Left kidney (tissue), 1 donor: ENCODE measurements at regions not wholly inside any gene's neighbourhood (a gene's known extent, or its start where the extent isn't known, plus 50 kb on each side); places are given as distances from the start of the nearest gene placed in this dataset.

Source experiments
- DNase-seq: peaks from one replicate; pipeline ENCODE4 v3.0.0-alpha.2; 2013

DNA sequence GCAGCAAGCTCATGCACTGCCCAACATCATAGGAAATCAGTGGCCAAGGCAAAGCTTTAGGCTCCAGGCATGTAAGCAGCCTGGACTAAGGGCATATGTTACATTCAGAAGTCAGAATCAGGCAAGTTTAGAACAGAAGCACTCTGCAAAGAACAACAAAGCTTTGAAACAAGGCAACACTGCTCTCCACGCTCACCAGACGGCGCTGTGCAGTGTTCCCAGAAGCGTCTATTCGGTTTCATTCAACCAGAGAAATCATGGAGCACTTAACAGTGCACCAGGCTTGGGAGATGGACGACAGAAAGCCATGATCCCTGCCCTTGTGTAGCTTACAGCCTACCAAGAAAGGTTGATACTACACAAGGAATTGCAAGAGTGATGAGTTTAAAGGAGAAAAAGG is 555.8 kb downstream of the BUD13 start:
- peak; percentile 46 for DNase-seq

DNA sequence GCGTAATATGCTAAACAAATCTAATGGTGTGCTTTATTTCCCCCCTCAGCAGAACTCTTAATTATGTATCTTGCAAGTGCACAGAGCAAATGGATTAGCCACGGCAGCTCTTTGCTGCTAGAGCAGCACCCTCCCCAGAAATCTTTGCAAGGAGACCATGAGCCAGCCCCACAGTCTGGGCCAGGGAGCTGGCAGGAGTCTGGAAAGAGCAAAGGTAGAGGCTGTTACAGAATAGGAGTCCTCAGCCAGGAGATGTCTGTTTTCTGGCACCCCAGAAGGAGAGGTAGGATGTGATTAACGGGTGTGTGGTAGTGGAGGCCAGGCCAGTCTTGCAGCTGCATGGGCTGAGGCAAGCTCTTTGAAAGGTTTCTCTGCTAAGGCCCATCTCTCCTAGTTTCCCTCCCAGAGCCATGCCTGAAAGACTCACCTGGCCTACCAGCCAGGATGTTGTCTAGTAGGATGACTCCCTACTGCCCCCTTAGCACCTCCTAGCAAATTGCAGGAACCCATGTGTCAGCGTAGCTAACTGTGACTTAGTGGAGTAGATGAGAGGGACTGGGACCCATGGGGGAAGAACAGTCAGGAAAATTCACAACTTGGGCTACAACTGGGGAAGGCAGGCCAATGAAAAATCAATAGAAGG is 557.2 kb downstream of the BUD13 start:
- no peak for DNase-seq

DNA sequence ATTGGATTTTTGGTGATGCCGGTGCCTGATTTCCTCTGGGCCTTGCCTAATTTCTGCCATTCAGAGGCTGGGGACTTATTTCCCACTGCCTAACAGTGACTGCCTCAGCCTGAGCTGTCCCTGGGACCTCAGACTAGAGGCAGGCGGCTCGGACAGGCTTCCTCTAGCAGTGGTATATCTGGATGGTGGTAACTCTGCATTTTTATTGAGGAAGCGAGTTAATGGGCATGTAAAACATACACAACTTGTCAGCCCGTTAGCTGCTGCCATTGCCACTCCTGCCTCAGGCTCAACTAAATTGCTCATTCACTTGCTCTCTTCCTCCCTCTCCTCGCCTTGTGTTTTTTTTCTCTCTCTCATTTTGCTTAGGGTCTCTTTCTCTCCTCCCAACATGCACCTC is 561.6 kb downstream of the BUD13 start:
- no peak for DNase-seq

DNA sequence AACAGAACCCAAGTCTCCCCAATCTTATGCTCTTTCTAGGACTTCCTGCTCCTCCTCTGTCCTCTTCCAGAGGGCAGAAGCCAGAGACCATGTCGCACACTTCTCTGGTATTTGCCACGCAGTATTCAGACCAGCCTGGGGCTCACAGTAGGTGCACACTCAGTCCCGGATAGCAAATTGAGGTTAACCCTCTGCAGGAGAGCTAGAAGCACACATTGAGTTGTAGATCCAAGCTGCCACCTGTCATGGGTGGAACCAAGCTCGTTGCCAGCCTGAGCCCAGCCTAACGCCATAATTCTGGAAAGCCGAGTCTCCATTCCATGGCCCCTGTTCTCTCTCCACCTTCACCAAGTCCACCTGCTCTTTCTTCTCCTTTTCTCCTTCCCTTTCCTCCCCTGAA is 562.1 kb downstream of the BUD13 start:
- DNase-seq, result no peak

DNA sequence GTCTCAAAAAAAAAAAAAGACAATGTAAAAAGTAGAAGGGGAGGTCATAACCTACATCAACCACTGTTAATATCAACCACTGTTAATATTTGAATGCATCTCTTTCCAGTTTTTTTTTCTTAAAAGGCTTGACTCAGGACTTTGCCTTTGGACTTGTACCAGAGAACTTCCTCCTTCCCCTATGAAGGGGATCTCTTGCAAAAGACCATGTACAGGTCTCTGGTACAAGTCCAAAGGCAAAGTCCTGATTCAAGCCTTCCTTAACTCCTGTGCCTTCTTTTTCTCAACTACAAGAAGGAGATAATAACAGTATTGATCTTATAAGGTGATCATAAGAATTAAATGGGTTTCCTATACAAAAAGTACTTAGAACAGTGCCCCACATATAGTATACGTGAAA is 563.5 kb downstream of the BUD13 start:
- no peak for DNase-seq

- no peak for DNase-seq
Measured at GRCh38 chr11:116207421-116208141, 565.2 kb downstream of the BUD13 start.

DNA sequence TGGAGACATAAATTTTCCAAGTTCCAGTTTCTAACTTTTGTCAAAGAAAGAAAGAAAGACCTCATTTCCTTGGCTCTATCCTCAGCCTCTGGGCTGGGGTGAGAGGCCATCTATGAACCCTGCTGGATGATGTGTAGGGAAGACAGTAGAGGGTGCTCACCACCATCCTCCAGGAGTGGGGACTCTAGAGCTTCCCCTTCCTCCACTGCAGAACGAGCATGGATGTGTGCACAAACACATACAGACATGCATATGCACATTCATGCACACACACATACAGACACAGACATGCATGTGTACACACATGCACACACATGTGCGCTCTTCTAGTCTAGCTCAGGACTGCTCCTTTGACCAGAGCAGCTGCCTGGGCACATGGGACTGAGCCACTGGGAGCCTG is 565.8 kb downstream of the BUD13 start:
- no peak for DNase-seq

- no peak for DNase-seq
Measured at GRCh38 chr11:116202922-116203321, 569.9 kb downstream of the BUD13 start.

- DNase-seq, result no peak
Measured at GRCh38 chr11:116200564-116200963, 572.2 kb downstream of the BUD13 start.

DNA sequence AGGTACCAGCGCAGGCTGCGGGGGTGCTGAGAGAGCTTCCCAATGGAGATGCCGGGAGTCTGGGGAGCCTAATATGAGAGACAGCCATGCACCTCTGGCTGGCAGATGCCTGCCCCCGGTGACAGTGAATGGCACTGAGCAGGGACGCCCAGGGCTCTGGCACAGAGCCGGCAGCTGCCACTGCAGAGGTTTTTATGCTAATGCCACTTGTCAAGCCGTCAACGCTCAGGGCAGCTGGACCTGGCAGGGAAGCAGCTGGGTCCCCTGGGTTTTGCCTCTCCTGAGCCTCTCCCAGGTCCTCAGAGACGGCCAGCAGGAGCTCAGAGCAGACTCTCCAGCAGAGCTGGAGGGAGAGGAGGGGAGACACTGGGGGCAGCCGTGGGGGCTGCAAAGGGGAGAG is 573.6 kb downstream of the BUD13 start:
- no peak for DNase-seq

GRCh38 chr11:116194156-116194904 is 578.5 kb downstream of the BUD13 start:
- DNase-seq, result no peak

- DNase-seq, result peak; percentile 86
Measured at GRCh38 chr11:116193321-116194131, 579.3 kb downstream of the BUD13 start.

- DNase-seq, result no peak
Measured at GRCh38 chr11:116192509-116193210, 580.1 kb downstream of the BUD13 start.

DNA sequence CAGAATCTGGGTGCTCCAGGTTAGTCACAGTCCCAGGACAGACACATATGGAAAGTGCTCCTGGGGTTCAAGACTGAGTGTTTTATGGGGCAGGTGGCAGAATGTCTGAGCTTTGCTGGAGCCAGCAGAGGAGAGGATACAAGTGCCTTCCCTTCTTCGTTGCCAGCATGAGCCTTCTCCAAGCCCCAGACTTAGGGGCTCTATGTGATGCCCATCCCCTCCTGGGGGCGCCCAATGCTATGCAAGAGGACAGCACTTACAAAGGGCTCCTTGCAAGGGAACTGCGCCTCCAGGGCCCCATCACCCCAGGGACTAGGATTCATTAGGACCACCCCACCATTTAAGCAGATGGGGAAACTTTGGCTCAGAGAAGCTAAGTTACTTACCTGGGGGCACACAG is 581.9 kb downstream of the BUD13 start:
- DNase-seq, result no peak

DNA sequence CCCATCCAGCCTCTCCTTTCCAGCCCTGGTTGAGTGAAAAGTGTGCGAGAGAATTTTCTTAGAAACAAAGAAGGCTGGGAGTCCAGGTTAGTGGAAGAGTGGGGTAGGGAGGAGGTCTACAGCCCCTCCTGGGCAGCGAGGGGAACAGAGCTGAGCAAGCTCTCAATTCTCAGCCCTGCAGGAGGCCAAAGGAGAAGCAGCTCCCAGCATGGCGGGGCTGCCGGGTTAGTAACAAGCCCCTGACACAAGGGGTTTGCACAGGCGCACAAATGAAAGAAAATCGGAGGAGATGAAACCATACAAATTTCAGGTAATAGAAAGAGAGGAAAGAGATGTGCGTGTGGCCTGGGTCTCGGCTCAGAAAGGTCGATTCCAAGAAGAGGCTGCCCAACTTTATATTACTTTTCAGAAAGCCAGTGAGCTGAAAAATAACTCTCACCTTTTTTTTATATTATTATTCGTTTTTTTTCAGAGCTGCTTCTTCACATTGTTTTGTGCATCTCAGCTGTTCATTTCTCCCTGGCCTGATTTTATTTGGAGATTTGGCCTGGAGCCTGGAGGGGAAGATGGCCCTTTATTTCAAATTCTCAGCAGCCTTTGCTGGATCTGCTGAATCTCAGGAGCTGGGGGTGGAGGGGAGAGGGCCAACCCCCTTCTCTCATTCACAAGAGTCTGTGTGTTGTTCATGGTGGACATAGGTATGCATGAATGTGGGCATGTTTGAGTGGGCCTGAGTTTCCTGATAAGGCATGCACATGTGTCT is 583.2 kb downstream of the BUD13 start:
- no peak for DNase-seq

DNA sequence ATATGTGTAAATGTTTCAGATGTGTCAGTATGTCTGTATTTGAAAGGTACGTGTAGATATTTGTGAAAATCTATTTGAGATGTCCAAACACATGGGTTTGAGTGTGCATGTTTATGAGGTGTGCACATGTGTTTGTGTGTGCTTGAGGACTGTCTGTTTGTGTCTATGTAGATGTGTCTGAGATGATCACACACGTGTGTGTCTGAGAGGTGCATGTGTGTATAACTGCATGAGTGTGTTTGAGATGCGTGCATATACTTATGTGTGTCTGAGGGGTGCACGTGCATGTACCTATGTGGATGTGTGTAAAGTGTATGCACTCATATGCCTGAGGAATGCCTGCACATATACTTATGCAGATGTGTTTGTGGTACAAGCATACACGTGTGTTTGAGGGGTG is 584.4 kb downstream of the BUD13 start:
- no peak for DNase-seq

DNA sequence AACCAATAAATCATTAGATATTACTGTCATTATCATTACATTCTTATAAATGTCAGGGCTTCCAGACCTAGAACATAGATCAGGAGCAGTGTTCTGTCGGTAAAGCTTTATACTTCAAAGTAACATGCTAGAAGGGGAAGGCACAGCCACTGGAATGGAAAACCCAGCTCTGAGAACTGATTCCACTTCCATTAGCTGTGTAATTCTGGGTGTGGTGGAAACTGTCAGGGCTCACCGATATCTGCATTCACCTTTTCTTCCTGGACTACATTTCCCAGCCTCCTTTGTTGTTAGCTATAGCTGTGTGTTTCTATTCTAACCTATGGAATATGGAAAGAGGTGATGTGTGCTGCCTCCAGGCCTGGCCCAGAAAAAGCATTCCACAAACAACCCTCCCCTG is 585.8 kb downstream of the BUD13 start:
- DNase-seq, result no peak

DNA sequence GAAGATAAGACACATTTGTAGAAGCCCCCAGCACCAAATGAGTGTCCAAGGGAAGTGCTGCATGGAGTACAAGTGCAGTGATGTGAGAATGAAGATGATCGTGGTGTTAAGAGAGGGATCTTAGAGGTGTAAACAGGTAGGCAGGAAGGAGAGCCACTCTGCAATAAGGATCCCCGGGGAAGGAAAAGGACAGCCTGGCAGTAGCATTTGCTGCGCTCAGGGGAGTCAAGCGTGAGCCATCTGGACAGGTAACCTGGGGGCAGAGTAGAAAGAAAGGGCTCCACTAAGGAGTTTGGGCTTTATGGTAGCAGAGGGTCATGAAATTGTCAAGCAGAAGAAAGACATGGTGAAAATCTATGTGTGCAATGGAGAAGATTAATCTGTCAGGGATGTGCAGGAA is 587.2 kb downstream of the BUD13 start:
- DNase-seq, result no peak

- DNase-seq, result no peak
Measured at GRCh38 chr11:116184763-116185162, 588.0 kb downstream of the BUD13 start.

DNA sequence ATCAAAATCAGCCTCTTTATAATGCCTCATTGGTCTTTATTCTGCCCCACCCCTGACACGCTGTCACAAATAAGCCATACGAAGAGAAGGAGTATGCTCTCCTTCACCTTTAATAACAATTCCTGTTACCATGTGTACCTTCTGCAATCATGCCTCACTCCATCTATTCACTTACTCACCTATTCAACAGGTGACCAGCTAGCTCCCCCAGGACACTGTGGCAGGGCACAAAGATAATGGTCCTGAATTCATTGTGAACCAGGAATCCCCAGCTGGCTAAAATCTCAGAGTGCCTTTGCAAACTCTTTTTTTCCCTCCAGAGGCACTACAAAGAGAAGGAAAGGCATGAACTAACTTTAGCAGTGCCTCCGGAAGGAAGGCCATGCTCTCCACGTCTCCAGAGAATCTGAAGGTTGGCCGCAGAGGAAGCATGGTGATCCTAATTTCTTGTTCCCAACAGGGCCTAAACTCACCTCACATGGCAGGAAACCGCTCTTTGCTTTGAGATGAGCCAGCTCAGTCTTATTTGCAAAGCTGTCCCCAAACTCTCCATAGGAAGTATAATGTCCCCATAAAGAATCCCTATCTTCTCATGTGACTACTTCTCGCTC is 590.3 kb downstream of the BUD13 start:
- DNase-seq, result no peak
